GM21447 (cell line): ENCODE measurements at regions not wholly inside any gene's neighbourhood (a gene's known extent, or its start where the extent isn't known, plus 50 kb on each side); places are given as distances from the start of the nearest gene placed in this dataset.
A peak's percentile ranks its signal among the peaks of the same experiment; 100 is the strongest.

Experiments
- ATAC-seq: cut with Tn5 transposase; IDR thresholded peaks from one replicate; pipeline ENCODE4 v1.9.1; 2021; ENCODE audit not compliant: unreplicated experiment

DNA sequence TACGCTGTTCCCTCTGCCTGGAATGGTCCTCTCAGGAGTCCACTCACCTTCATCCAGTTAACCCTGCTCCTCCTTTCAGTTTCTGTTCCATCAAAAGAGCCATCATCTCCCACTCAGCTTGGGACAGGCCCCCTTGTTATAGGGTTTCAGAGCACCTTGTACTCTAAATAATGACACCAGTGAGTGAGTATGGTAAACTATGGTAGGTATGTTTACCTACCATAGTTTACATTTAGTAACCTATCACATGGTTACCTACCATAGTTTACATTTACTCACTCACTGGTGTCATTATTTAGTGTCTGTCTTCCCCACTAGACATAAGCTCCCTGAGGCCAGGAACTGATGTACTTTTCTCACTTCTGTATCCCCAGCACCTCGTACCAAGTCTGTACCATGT is 130.2 kb upstream of the SESN3 start:
- no peak for ATAC-seq

DNA sequence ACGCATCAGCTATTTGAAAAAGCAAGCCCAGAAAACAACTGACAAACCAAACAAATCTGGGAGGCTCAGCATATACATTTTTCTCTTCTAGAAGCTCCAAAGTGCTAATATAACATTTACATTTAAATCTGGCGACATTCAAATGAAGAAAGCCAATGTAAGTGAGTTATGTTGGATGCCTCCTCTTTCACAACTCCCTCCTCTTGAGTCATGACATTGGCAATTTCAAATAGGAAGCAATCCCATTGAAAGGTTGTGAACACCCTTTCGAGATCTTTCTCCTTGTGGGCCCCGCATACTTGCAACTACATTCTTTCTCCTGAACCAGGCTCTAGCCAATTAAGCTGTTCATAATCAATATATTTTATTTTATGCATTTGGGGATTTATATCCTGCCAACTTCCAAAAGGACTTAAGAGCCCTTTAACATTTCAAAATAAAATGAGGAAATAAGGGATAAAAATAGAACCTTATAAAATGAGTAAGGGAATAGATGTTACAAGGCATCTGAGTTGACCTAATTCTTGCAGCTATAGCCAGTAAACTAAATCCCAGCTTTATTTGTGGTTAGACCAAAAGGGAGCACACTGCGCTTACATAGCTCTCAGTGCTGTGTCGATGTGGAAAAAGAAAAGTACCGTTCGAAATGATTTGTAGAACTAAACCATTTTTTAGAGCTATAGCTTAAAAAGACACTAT is 129.5 kb upstream of the SESN3 start:
- ATAC-seq: no peak

DNA sequence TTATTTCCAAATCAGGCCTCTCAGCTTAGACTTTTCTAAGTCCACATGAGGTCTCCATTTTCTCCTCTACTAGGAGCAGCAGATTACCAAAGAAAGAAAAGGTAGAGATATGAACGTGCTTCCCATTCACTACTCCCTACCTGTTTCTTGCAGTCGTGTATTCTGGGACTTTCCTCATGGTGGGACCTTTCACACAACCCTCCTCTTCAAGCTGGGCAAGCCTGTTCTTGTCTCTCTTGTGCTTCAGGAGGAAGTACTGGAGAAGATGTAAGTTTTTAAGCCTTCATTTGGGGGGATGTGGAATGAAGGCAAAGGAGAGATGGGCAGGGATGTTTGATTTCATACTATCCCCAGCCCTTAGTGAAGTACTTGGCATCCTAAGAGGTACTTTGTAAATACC is 128.8 kb upstream of the SESN3 start:
- no peak for ATAC-seq

DNA sequence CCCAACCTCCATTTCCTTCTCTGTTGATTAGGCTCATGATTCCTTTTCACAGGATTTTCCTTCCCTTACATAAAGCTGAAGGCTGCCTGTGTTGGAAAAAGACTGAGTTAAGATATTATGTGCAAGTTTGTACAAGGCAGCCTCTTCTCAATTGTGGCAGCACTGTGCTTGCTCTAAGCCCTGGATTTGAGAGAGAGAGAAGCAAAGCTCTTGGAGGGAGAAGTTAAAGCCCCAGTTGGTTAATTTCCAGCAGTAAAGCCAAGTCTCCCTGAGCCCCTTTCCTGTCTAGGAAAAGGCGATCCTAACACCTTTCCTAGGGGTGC is 128.3 kb upstream of the SESN3 start:
- ATAC-seq: no peak

DNA sequence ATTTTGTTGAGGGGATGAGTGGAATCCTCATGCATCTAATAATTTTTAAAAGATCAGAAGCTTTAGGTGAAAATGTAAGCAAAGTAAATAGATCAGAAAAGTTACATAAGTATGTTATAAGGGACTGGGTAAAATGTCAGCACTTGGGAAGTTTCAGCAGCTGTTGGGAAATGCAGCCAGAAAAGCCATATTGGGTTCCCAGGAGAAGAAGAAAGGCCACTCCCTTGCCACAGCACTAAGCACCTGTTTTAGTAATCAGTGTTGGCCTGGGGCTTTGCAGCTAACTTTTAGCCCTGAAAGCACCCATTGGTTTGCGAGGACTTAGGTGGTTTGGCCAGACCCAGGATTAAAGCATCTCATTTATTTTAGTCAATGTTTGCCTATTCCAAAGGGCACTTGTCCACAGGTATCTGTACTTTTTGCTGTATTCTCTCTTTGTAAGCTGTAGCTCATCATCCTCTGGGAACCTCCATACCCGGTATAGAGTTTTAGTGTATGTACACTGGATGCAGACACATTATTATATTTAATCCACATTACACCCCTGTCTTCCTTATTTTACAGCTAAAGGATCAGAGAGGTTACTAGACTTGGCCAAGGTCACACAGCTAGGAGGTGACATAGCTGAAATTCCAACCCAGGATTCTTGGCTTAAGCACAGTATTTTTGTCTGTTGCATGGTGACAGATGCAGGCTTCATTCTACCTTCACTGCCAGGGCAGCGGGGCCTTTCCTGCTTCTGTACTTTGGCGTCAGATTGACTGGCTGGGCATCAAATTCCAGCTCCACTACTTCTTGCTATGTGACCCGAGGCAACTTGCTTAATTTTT is 127.7 kb upstream of the SESN3 start:
- ATAC-seq: no peak

DNA sequence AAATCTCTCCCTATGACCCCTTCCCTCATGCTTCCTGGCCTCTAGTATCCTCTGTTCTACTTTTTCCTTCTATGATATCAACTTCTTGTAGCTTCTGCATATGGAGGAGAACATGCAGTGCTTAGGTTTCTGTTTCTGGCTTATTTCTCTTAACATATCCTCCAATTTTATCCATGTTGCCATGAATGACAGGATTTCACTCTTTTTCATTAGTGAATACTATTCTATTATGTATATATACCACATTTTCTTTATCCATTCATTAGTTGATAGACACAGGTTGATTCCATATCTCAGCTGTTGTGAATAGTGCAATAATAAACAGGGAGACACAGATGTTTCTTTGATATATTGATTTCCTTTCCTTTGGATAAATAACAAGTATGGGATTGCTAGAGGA is 123.3 kb upstream of the SESN3 start:
- ATAC-seq: no peak

DNA sequence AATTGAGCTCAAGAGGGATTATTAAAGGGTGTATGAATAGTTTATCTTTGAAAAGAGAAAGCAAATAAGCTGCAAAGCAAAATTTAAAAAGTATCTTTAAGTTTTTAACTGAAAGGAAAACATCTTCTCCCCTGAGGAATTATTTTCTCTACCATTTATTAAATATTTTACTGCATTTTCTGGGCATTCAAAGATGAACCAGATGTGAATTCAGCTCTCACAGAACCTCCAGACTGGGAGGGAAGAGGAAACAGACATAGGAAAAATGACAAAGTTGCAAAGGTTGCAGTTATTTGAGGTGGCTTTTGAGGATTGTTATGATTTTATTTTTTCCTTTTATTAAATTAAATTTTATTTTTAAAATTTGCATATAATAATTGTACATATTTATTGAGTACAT is 122.7 kb upstream of the SESN3 start:
- no peak for ATAC-seq

DNA sequence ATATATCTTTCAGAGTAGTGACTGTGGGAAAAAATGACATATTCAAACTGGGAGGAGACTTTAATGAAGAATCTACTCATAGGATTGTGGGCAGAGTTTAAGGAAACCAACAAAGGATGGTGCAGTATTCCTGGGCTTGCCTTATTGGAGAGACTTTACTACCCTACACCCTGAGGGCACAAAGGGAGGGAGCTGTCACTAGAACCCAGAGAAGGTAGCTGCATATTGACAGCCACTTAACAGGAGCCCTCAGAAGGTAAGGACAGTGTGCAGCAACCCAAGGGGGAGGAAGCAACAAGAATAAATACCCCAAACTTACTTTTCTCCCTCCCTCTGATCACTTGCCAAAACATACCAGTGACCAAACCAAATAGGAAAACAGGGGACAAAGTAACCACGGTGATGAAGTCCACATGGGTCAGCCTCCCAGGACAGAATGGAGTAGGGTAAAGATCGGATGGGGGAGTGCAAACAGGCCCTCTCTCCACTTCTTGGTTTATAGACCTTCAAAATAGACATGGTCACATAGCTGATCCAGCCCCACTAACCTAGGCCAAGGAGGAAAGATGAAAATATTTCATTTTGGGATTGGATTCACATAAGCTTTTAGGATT is 121.8 kb upstream of the SESN3 start:
- no peak for ATAC-seq

DNA sequence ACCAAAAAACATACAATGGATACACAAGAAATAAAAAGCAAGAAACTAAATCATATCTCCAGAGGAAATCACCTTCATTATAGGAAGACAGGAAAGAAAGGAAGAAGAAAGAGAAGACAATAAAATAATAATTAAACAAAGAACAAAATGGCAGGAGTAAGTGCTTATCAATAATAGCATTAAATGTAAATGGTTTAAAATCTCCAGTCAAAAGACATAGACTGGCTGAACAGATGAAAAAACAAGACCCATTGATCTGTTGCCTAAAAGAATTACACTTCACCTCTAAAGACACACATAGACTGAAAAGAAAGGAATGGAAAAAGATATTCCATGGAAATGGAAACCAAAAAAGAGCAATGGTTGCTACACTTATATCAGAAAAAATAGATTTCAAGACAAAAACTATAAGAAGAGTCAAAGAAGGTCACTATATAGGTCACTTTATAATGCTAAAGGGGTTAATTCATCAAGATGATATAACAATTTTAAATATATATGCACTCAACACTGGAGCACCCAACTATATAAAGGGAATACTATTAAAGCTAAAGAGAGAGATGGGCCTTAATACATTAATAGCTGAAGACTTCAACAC is 118.4 kb upstream of the SESN3 start:
- no peak for ATAC-seq

DNA sequence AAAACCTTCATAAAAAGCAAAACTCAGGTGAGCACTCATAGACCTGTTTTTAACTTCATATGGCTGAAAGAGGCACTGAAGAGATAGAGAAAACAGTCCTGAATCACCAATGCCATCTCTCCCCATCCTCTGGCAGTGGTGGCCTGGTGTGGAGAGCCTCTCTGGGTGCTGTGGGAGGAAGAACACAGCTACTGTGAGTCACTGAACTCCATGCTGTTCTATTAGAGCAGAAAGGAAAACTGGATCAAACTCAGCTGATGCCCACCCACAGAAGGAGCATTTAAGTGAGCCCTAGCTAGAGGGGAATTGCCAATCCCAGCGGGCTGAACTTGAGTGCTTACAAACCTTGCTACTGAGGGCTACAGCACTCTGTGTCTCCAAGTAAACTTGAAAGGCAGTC is 115.3 kb upstream of the SESN3 start:
- ATAC-seq: no peak

DNA sequence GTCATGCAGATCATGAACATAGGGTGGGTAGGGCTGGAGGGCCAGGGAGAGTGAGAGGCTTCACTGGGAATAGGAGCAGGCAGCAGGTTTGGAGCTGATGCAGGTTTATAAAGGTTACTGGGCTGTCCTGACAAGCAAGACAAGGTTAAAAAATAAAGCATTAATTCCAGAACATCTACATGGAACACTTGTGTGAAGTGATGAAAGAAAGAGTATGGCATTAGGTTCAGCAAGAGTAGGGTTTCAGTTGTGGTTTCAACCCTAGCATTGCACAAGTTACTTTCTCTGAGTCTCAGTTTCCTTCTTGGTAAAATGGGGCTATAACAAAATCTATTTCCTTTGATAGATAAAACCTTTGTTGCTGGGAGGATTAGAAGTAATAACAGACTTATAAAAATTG is 114.6 kb upstream of the SESN3 start:
- peak; percentile 72 for ATAC-seq

DNA sequence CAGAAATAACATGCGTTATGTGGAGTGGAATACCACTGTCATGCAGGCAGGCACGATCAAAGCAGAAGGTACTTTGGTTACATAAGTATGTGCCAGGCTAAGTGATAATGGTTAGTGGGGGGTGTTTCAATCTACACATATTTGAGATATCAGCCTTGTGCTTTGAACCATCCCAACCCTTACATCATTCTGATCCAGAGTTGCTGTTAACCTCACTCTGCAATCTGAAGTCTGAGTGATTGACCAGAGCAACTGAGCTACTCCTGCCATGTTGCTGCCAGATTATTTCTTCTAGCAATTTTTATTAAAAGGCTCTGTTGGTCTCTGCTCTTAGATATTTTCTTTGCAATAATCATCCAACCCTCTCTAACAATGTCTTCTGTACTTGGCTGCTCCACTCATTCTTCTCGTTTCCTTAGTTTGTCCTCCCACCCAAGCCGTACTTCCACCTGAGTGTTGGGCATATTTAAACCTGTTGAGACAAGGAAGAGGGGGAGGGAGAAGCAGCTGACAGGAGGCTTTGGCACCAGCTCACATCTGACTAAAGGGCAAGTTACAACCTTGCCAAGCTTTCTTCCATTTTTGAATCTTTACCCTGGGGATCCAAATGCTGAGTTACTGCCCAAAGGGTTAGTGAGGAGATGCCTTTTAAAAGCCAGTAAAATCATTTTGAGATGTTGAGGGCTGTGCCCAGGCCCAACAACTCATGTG is 114.1 kb upstream of the SESN3 start:
- ATAC-seq: no peak

DNA sequence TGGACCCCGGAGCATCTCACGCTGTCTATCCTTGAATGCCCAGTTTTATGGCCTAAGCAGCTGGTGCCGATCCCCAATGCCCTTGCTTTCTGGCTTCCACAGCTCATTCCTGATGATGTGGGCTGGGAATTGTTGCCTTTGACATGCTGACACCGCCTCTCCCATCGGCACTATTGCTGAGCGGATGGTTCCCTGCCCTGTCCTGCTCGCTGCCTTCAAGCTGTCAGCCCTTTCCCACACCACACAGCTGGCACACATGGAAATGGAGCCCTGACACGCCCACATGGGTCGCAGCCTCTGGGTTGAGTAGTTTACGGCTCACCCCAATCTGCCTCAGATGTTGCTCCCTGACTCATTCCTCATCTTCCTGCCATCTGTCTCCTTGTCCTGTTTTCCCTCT is 110.2 kb upstream of the SESN3 start:
- ATAC-seq: no peak

DNA sequence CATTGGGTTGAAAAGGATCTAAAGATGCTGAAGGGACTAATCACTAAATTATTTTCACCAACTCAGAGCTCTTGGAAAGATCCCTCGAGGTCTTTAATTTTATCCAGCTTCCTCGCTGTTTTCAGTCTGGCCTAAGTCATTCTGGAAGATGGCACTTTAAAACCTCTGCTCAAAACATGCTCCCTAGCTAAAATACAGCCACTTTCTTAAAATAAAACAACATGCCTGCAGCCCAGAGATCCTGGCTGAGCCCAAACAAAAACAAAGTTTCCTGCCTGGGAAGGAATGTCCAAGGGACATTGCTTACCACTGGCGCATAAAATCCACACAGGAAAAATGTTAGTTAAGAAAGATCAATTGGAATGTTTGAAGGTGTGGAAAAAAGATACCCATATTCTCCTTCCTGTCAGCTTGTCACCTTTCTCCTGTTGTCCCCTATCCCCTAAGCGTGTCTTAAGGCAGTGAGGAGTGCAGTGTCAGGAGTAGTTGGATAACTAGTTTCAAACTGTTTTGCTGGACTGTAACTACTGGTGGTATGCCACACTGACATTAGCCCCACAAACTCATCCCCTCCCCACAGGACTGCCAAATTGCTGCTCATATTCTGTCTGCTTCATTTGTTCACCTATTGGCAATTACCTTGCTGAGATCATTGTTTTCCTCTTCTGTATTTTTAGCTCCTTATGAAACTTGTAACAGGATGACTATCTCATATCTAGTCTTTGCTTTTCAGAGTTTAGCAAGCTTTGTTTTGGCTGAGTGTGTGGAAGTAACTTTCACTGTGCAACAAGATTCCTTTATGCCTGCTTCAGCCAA is 108.3 kb upstream of the SESN3 start:
- ATAC-seq: no peak

DNA sequence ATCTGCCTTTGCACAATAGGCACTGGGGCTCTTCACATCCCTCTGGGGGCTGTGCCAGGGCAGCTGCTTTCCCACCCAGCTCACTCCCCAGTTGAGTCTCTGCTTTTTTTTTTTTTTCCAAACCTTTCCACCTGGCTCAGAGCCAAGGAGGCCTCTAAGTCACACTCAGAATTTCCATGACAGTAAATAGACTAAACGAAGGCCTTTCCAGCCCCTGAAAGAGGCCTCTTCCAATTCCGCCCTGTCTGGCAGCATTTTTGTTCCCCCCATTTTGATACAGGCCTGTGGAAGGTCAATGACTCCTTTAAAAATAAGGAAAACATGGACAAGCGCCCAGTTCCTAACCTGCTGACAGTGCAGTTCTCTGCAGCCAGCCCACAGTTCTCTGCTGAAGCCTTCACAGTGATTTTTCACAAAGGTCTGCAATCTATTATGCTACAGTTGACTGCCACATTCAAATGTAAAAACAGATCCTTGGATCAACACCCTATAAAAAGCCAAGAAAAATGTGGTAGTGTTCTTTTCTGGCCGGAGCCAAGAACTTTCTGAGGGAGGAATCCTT is 107.5 kb upstream of the SESN3 start:
- no peak for ATAC-seq

DNA sequence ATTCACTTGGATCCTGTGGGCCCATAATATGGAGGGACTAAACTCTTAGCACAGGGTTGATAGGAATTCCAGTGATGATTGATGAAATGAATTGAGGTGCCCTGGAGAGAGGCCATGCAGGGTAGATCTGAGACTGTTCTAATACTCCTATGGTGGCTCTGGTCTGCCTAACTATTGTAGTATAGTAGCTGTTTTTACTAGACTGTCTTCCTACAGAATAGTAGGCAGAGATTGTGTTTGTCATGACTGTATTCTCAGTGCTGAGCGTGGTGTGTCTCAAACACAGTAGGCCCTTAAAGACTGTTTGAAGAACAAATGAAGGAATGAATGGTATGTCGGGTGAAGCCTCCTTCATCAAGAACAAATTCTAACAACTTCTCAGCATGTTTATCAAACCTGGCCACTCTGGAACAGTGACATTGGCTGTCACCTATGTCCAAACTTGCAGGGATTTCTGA is 107.0 kb upstream of the SESN3 start:
- no peak for ATAC-seq

DNA sequence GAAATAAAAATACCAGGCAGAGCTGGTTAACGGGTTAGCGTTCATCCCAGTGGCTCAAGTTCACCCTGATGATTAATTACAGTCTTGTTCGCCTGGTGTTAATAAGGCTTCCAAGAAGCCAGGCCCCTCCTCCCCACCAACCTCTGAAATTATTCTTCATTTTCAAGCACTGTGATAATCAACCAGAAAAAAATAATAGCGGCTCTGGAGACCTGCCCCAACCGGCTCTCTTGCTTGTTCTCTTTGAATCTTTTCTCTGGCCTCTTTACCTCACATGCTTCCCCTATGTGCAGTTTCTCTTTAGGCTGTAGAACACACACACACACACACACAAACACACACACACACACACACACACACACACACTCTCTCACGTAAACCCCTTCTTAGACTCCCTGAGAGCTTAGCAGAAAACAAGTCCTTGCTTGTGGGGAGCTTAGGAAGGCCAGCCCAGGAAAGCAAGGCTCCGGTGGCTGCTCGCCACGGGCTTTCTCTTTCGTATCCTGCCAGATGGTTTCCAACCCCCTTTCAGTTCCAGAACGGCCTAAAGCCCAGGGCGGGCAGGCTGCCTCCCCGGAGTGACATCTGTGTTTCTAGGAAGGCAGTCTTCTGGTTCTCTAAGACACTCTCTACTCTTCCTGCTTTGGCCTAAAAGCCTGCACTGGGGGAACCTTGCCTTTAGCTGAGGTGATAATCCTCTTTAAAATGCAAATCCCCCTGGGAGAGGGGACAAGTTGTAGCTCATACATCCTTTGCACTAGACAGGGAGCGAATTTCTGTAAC is 106.4 kb upstream of the SESN3 start:
- ATAC-seq: peak; percentile 91

DNA sequence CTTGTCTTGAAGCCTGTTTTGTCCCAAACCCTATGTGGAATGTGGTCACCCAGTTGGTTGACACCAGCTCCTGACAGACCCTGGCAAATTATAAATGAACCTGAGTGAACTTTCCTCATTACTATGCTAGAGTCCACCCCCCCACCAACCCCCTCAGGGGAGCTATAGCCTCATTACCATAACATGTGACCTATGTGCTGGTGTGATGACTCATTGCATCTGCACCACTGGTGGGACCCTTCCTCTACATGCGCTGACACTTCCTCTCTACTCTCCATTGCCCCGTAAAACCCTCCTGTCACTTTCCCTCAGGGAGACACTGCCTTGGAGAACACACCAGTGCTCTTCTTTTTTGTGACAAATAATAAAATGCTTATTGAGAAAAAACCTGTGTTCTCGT is 105.0 kb upstream of the SESN3 start:
- no peak for ATAC-seq

DNA sequence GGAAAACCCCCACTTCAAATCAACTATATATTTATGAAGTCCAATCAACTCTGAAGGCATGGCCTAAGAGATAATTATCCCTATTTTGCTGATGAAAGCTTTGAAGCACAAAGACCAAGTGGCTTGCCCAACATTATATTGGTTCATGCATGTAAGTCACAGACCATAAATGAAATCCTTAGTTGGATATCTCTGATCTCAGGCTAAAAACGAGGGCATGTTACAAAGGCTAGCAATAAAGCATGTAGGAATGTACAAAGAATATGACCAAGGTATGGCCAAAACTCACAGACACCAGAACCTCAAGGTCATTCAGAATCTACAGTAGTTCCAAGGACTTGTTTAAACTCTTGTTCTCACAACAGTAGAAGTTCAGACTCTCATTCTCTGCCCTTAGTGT is 100.2 kb upstream of the SESN3 start:
- ATAC-seq: no peak
